Activated CD4-positive, alpha-beta T cell treated with anti-CD3 and anti-CD28 coated beads, Interleukin-2, amount 10 ng/mL, durations not matched to agents 7 days and 5 days (primary cell): ENCODE measurements at regions not wholly inside any gene's neighbourhood (a gene's known extent, or its start where the extent isn't known, plus 50 kb on each side); places are given as distances from the start of the nearest gene placed in this dataset.
"Not testable (repeated sequence)": the region's sequence is repeated elsewhere in the genome, so short reads cannot be mapped to it uniquely, and the experiment has no call there.

Experiments used
- CTCF ChIA-PET: fragments of 350-600 bp; sonication (Branson Sonifier 250); formaldehyde crosslinking; loops from one replicate; lab custom pipeline; 2021; ENCODE audit warnings: antibody characterized with exemption; lab: Charles Lee
- POLR2A ChIA-PET: fragments of 350-600 bp; sonication (Branson Sonifier 250); formaldehyde crosslinking; loops from one replicate; lab custom pipeline; 2021; ENCODE audit warnings: antibody characterized with exemption; lab: Charles Lee
- DNase-seq: peaks from one replicate; pipeline ENCODE4 v3.0.0-alpha.2; 2020
- H3K27ac Mint-ChIP-seq: one replicate; pipeline ENCODE4 v1.8.0; 2021; ENCODE audit warnings: mild to moderate bottlenecking, moderate library complexity, mixed read lengths
- H3K27me3 Mint-ChIP-seq: one replicate; pipeline ENCODE4 v1.8.0; 2021; ENCODE audit warnings: mixed read lengths
- H3K36me3 Mint-ChIP-seq: one replicate; pipeline ENCODE4 v1.8.0; 2021; ENCODE audit warnings: low read depth, mixed read lengths
- H3K4me1 Mint-ChIP-seq: one replicate; pipeline ENCODE4 v1.8.0; 2021; ENCODE audit warnings: mixed read lengths
- H3K4me3 Mint-ChIP-seq: one replicate; pipeline ENCODE4 v1.8.0; 2021; ENCODE audit warnings: mild to moderate bottlenecking, moderate library complexity, mixed read lengths
- H3K9me3 Mint-ChIP-seq: one replicate; pipeline ENCODE4 v1.8.0; 2021; ENCODE audit warnings: mixed read lengths

GRCh38 chr11:110347660-110348059 is 51.2 kb upstream of the RDX start:
- peaks cover 59% of the 10 kb centered on the region for H3K4me1 Mint-ChIP-seq
- ChIA-PET POLR2A (no interaction called here), CTCF (interaction anchor here (1.1 kb wide), 1 partner anchor 22 kb away, joined by 3 read pairs; no protein-coding TSS in a partner anchor)
- no peaks in the 10 kb centered on the region for H3K27me3 Mint-ChIP-seq
- DNase-seq = no peak
- H3K36me3 Mint-ChIP-seq = peaks cover 19% of the 10 kb centered on the region
- H3K4me3 Mint-ChIP-seq = no peak overlapping the region
- peaks cover 17% of the 10 kb centered on the region for H3K9me3 Mint-ChIP-seq
- peak overlapping the region; percentile 36 for H3K27ac Mint-ChIP-seq

GRCh38 chr11:110349138-110349996 is 53.0 kb upstream of the RDX start:
- Mint-ChIP-seq H3K9me3 (peaks cover 4% of the 10 kb centered on the region), H3K27ac (peak overlapping the region; percentile 95), H3K4me3 (peak overlapping the region; percentile 30), H3K27me3 (no peaks in the 10 kb centered on the region), H3K36me3 (peaks cover 7% of the 10 kb centered on the region), H3K4me1 (peaks cover 53% of the 10 kb centered on the region)
- CTCF ChIA-PET = interaction anchor here (0.6 to 2.8 kb wide), 6 partner anchors 9 to 148 kb away, joined by 3 to 9 read pairs (median 4); partner anchors contain the start of gene RDX
- peak; percentile 40 for DNase-seq
- POLR2A ChIA-PET = interaction anchor here (0.6 to 1.0 kb wide), 2 partner anchors 21 to 126 kb away, joined by 4 to 6 read pairs; no protein-coding TSS in a partner anchor

GRCh38 chr11:110349997-110350383 is 53.6 kb upstream of the RDX start:
- H3K36me3 Mint-ChIP-seq, H3K4me3 Mint-ChIP-seq, H3K9me3 Mint-ChIP-seq, H3K27me3 Mint-ChIP-seq, DNase-seq: not testable (repeated sequence)
- ChIA-PET CTCF (interaction anchor here (0.6 to 2.8 kb wide), 5 partner anchors 8 to 149 kb away, joined by 3 to 9 read pairs (median 4); partner anchors contain the start of gene RDX), POLR2A (interaction anchor here (0.6 to 1.0 kb wide), 2 partner anchors 21 to 126 kb away, joined by 4 to 6 read pairs; no protein-coding TSS in a partner anchor)
- H3K27ac Mint-ChIP-seq = peak overlapping the region; percentile 95
- peaks cover 51% of the 10 kb centered on the region for H3K4me1 Mint-ChIP-seq

- Mint-ChIP-seq H3K27ac (no peak overlapping the region), H3K27me3 (no peaks in the 10 kb centered on the region), H3K9me3 (peaks cover 4% of the 10 kb centered on the region), H3K36me3 (no peaks in the 10 kb centered on the region), H3K4me3 (no peak overlapping the region), H3K4me1 (peaks cover 12% of the 10 kb centered on the region)
- no peak for DNase-seq
- ChIA-PET POLR2A (no interaction called here), CTCF (interaction anchor here (1.2 to 1.3 kb wide), 2 partner anchors 11 to 55 kb away, joined by 3 to 4 read pairs; no protein-coding TSS in a partner anchor)
Measured at GRCh38 chr11:110355011-110355744, 58.8 kb upstream of the RDX start.

GRCh38 chr11:110356762-110357671 is 60.6 kb upstream of the RDX start:
- peaks cover 4% of the 10 kb centered on the region for H3K9me3 Mint-ChIP-seq
- DNase-seq = no peak
- no peaks in the 10 kb centered on the region for H3K27me3 Mint-ChIP-seq
- ChIA-PET POLR2A (interaction anchor here (0.7 kb wide), 1 partner anchor 18 kb away, joined by 5 read pairs; no protein-coding TSS in a partner anchor), CTCF (interaction anchor here (0.6 to 2.5 kb wide), 3 partner anchors 8 to 879 kb away, joined by 3 to 9 read pairs (median 4); no protein-coding TSS in a partner anchor)
- H3K4me1 Mint-ChIP-seq = peaks cover 10% of the 10 kb centered on the region
- H3K4me3 Mint-ChIP-seq = no peak overlapping the region
- no peaks in the 10 kb centered on the region for H3K36me3 Mint-ChIP-seq
- H3K27ac Mint-ChIP-seq = no peak overlapping the region

- Mint-ChIP-seq H3K4me3 (no peak overlapping the region), H3K27ac (no peak overlapping the region), H3K36me3 (no peaks in the 10 kb centered on the region), H3K27me3 (no peaks in the 10 kb centered on the region), H3K4me1 (peaks cover 17% of the 10 kb centered on the region), H3K9me3 (peaks cover 4% of the 10 kb centered on the region)
- ChIA-PET CTCF (interaction anchor here (0.7 to 2.5 kb wide), 4 partner anchors 9 to 230 kb away, joined by 3 to 9 read pairs (median 4); no protein-coding TSS in a partner anchor), POLR2A (no interaction called here)
- no peak for DNase-seq
Measured at GRCh38 chr11:110358336-110358735, 61.9 kb upstream of the RDX start.

GRCh38 chr11:110360781-110361408 is 64.5 kb upstream of the RDX start:
- H3K4me3 Mint-ChIP-seq, H3K27me3 Mint-ChIP-seq, H3K27ac Mint-ChIP-seq, DNase-seq, H3K9me3 Mint-ChIP-seq, H3K36me3 Mint-ChIP-seq: not testable (repeated sequence)
- peaks cover 14% of the 10 kb centered on the region for H3K4me1 Mint-ChIP-seq
- ChIA-PET CTCF (interaction anchor here (0.6 kb wide), 1 partner anchor 195 kb away, joined by 3 read pairs; no protein-coding TSS in a partner anchor), POLR2A (interaction anchor here (0.6 kb wide), 1 partner anchor 19 kb away, joined by 7 read pairs; no protein-coding TSS in a partner anchor)

GRCh38 chr11:110362971-110363509 is 66.6 kb upstream of the RDX start:
- no peak for DNase-seq
- Mint-ChIP-seq H3K9me3 (no peaks in the 10 kb centered on the region), H3K27me3 (no peaks in the 10 kb centered on the region), H3K27ac (no peak overlapping the region), H3K36me3 (no peaks in the 10 kb centered on the region), H3K4me3 (no peak overlapping the region), H3K4me1 (peaks cover 10% of the 10 kb centered on the region)
- POLR2A ChIA-PET = no interaction called here
- CTCF ChIA-PET = interaction anchor here (0.7 to 0.9 kb wide), 2 partner anchors 9 to 77 kb away, joined by 3 read pairs; no protein-coding TSS in a partner anchor

GRCh38 chr11:110366291-110366690 is 63.5 kb upstream of the FDX1 start:
- Mint-ChIP-seq H3K36me3 (no peaks in the 10 kb centered on the region), H3K9me3 (no peaks in the 10 kb centered on the region), H3K27ac (no peak overlapping the region), H3K4me3 (no peak overlapping the region), H3K4me1 (peaks cover 10% of the 10 kb centered on the region), H3K27me3 (no peaks in the 10 kb centered on the region)
- POLR2A ChIA-PET = interaction anchor here (0.5 kb wide), 1 partner anchor 34 kb away, joined by 3 read pairs; no protein-coding TSS in a partner anchor
- no peak for DNase-seq
- CTCF ChIA-PET = interaction anchor here (1.1 to 1.9 kb wide), 2 partner anchors 10 to 165 kb away, joined by 4 to 6 read pairs; no protein-coding TSS in a partner anchor

- ChIA-PET POLR2A (no interaction called here), CTCF (interaction anchor here (1.5 kb wide), 1 partner anchor 167 kb away, joined by 5 read pairs; no protein-coding TSS in a partner anchor)
- peaks cover 10% of the 10 kb centered on the region for H3K4me1 Mint-ChIP-seq
- H3K36me3 Mint-ChIP-seq = no peaks in the 10 kb centered on the region
- H3K27me3 Mint-ChIP-seq = no peaks in the 10 kb centered on the region
- no peak overlapping the region for H3K4me3 Mint-ChIP-seq
- no peak for DNase-seq
- no peak overlapping the region for H3K27ac Mint-ChIP-seq
- H3K9me3 Mint-ChIP-seq = no peaks in the 10 kb centered on the region
Measured at GRCh38 chr11:110367571-110367970, 62.2 kb upstream of the FDX1 start.

- no peaks in the 10 kb centered on the region for H3K9me3 Mint-ChIP-seq
- no peak for DNase-seq
- no peak overlapping the region for H3K4me3 Mint-ChIP-seq
- H3K27ac Mint-ChIP-seq = no peak overlapping the region
- no peaks in the 10 kb centered on the region for H3K36me3 Mint-ChIP-seq
- H3K27me3 Mint-ChIP-seq = no peaks in the 10 kb centered on the region
- ChIA-PET POLR2A (no interaction called here), CTCF (interaction anchor here (0.7 kb wide), 1 partner anchor 172 kb away, joined by 3 read pairs; no protein-coding TSS in a partner anchor)
- H3K4me1 Mint-ChIP-seq = peaks cover 8% of the 10 kb centered on the region
Measured at GRCh38 chr11:110371084-110371483, 58.7 kb upstream of the FDX1 start.
